ENCODE measurements at regions not wholly inside any gene's neighbourhood (a gene's known extent, or its start where the extent isn't known, plus 50 kb on each side); places are given as distances from the start of the nearest gene placed in this dataset.
"Not testable (repeated sequence)": the region's sequence is repeated elsewhere in the genome, so short reads cannot be mapped to it uniquely, and the experiment has no call there.

DNA sequence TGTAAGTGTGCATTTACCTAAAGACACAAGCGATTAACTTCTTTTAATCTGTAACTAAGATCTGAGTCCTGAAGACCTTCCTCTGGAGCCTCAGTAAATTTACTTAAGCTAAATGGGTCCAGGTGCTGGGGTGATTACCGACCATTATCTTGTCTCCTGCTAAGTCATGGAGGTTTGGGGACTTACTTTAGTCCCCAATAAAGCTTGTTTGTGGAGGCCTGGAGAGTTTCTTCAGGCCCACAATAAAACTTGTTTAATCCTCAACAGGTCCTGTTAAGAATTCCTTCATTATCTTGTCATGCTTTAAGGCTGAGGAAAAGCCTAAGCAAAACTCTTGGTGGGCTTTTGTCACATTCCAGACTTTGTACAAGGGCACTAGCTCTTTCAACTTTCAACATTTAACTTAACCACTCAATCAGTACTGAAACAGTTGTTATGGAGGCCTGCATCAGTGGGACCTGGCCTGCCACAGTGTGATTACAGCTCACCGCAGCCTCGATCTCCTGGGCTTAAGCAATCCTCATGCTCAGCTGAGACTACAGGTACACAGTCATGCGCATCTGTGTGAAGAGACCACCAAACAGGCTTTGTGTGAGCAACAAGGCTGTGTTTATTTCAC is 84.0 kb downstream of the FMO4 start:
- no peaks in the 10 kb centered on the region for H3K4me1 ChIP-seq
- H3K36me3 ChIP-seq: no peaks in the 10 kb centered on the region
- no peaks in the 10 kb centered on the region for H3K27me3 ChIP-seq
- H3K4me3 ChIP-seq: no peak overlapping the region
- H3K9me3 ChIP-seq: no peaks in the 10 kb centered on the region
- H3K27ac ChIP-seq: no peak overlapping the region
- no peak for ATAC-seq (ENCODE audit: low FRiP score in 2 of 2)
- WGBS, 2 donors: 84 to 89% methylated on average over 5 of the region's 5 CpGs
- no peak for TF ChIP-seq EP300 (IDR thresholded peaks at IDR 0.05)
- no peak for TF ChIP-seq POLR2A (IDR thresholded peaks at IDR 0.05)
- no peak for TF ChIP-seq CTCF (IDR thresholded peaks at IDR 0.05)
- no peak for TF ChIP-seq POLR2AphosphoS5 (IDR thresholded peaks at IDR 0.05)
- DNase-seq: no peak

DNA sequence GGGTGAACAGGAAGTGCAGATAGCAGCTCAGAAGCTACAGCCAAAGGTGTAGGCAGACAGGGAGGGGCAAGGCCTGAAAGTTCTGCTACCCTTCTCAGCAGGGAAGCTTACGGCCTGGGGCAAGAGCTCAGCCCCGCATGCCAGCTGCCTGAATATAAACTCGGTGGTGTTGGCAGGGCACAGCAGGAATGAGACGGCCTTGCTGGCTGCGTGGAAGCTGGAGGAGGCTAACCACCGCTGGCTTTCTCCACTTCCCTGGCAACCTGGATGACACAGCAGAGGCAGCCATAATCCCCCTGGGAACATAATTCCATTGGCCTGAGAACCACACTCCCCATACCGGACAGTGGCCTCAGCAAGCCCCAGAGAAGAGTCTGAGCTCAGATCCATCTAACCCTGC is 81.9 kb upstream of the PRRC2C start:
- H3K4me1 ChIP-seq: no peaks in the 10 kb centered on the region
- H3K9me3 ChIP-seq: no peaks in the 10 kb centered on the region
- no peaks in the 10 kb centered on the region for H3K36me3 ChIP-seq
- no peak overlapping the region for H3K4me3 ChIP-seq
- ATAC-seq (ENCODE audit: low FRiP score in 2 of 2) (no peak), DNase-seq (peak in 1 of 2 donors; percentile 7)
- H3K27ac ChIP-seq: no peak overlapping the region
- no peak for TF ChIP-seq POLR2AphosphoS5 (IDR thresholded peaks at IDR 0.05)
- no peak for TF ChIP-seq EP300 (IDR thresholded peaks at IDR 0.05)
- TF ChIP-seq CTCF (IDR thresholded peaks at IDR 0.05): no peak
- TF ChIP-seq POLR2A (IDR thresholded peaks at IDR 0.05): no peak
- WGBS, 2 donors: 46 to 81% methylated on average over 3 to 7 of the region's 7 CpGs
- H3K27me3 ChIP-seq: no peaks in the 10 kb centered on the region

DNA sequence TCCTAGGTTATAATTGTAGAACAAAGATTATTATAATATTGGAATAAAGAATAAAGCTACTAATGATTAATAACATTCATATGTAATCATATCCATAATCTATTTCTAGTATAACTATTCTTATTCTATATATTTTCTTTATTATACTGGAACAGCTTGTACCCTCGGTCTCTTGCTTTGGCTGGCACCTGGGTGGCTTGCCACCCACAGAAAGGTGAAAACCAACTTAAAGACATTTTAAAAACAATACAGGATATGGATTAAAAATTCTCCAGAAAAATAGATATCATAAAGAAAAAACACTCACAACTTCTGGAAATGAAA is 80.0 kb upstream of the PRRC2C start:
- WGBS, 2 donors: 91 to 100% methylated on average over 1 of the region's 1 CpG
- no peaks in the 10 kb centered on the region for H3K36me3 ChIP-seq
- no peaks in the 10 kb centered on the region for H3K9me3 ChIP-seq
- no peaks in the 10 kb centered on the region for H3K4me1 ChIP-seq
- H3K27me3 ChIP-seq: no peaks in the 10 kb centered on the region
- H3K4me3 ChIP-seq: no peak overlapping the region
- peak in 1 of 6 experiments; percentile 22 for TF ChIP-seq CTCF (IDR thresholded peaks at IDR 0.05)
- no peak for TF ChIP-seq POLR2A (IDR thresholded peaks at IDR 0.05)
- H3K27ac ChIP-seq: no peak overlapping the region
- ATAC-seq (ENCODE audit: low FRiP score in 2 of 2) (no peak), DNase-seq (no peak)

DNA sequence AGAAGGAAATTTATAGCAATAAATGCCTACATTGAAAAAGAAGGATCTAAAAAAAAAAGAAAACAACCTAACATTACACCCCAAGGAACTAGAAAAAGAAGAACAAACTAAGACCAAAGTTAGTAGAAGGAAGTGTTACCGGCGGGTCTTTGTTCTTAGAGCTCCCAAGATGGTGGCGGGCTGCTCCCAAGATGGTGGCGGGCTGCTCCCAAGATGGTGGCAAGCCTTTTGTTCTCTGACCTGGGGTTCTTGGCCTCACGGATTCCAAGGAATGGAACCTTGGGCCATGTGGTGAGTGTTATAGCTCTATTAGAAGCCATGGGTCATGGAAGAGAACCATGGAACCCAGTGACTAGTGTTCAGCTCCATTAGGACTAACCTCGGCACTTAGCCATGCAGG is 71.8 kb upstream of the PRRC2C start:
- 85 to 97% methylated on average over 6 of the region's 6 CpGs for WGBS, 2 donors
- not testable (repeated sequence) for H3K36me3 ChIP-seq; H3K4me3 ChIP-seq; ATAC-seq (ENCODE audit: low FRiP score in 2 of 2); DNase-seq; H3K27me3 ChIP-seq; H3K4me1 ChIP-seq; H3K9me3 ChIP-seq; H3K27ac ChIP-seq

DNA sequence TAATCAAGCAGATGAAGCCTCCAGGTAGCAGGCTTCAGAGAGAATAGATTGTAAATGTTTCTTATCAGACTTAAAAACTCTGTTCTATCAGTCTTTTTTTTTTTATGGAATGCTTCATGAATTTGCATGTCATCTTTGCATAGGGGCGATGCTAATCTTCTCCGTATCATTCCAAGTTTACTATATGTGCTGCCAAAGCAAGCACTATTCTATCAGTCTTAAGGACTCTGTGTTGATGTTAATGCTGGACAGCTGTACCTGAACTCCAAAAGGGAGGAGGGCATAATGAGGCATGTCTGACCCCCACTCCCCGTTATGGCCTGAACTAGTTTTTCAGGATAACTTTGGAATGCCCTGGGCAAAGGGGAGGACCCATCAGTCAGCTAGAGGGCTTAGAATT is 66.8 kb upstream of the PRRC2C start:
- ATAC-seq (ENCODE audit: low FRiP score in 2 of 2) (no peak), DNase-seq (no peak)
- H3K27ac ChIP-seq: no peak overlapping the region
- no peaks in the 10 kb centered on the region for H3K4me1 ChIP-seq
- 77 to 84% methylated on average over 3 of the region's 3 CpGs for WGBS, 2 donors
- TF ChIP-seq EP300 (IDR thresholded peaks at IDR 0.05) (no peak), POLR2AphosphoS5 (IDR thresholded peaks at IDR 0.05) (no peak), CTCF (IDR thresholded peaks at IDR 0.05) (no peak), POLR2A (IDR thresholded peaks at IDR 0.05) (no peak)
- no peaks in the 10 kb centered on the region for H3K27me3 ChIP-seq
- no peaks in the 10 kb centered on the region for H3K9me3 ChIP-seq
- H3K36me3 ChIP-seq: no peaks in the 10 kb centered on the region
- H3K4me3 ChIP-seq: no peak overlapping the region
